OCI-LY7 (cell line): ENCODE measurements at regions not wholly inside any gene's neighbourhood (a gene's known extent, or its start where the extent isn't known, plus 50 kb on each side); places are given as distances from the start of the nearest gene placed in this dataset.
A peak's percentile ranks its signal among the peaks of the same experiment; 100 is the strongest.

Experiments used
- BruUV-seq: library from RNA; stranded (reverse); fragments of 400-500 nt; replicated peaks from 2 replicates; lab custom pipeline; 2021; lab: Mats Ljungman, UMichigan
- CTCF ChIA-PET: fragments of 300-600 bp; sonication (Branson Sonifier 250); formaldehyde crosslinking; loops from one replicate; lab custom pipeline; 2022; ENCODE audit warnings: antibody characterized with exemption; ENCODE audit not compliant: unreplicated experiment; lab: Charles Lee
- POLR2A ChIA-PET: fragments of 300-600 bp; sonication (Branson Sonifier 250); formaldehyde crosslinking; loops from one replicate; lab custom pipeline; 2022; ENCODE audit warnings: antibody characterized with exemption; lab: Charles Lee
- DNase-seq: peaks from one replicate; pipeline ENCODE4 v3.0.0-alpha.2; 2015; ENCODE audit warnings: low spot score
- H2AFZ ChIP-seq: fragments of 200-600 bp; sonication (generic), shearing (Covaris generic); 2 replicates; pipeline ENCODE4 v1.6.1; 2014; ENCODE audit warnings: mild to moderate bottlenecking, antibody characterized with exemption, low read length, moderate library complexity
- H3K27ac ChIP-seq: fragments of 200-600 bp; sonication (generic); 2 replicates; pipeline ENCODE4 v1.5.1; 2014; ENCODE audit warnings: mixed run types, low read depth, mild to moderate bottlenecking, moderate library complexity, low read length, inconsistent platforms; ENCODE audit not compliant: poor library complexity, severe bottlenecking
- H3K36me3 ChIP-seq: fragments of 200-600 bp; sonication (generic); 2 replicates; pipeline ENCODE4 v1.6.1; 2014; ENCODE audit warnings: mild to moderate bottlenecking, antibody characterized with exemption, low read length, moderate library complexity, mixed read lengths; ENCODE audit not compliant: insufficient read depth
- H3K4me1 ChIP-seq: fragments of 200-600 bp; sonication (generic); 2 replicates; pipeline ENCODE4 v1.5.1; 2014; ENCODE audit warnings: mild to moderate bottlenecking, low read length; ENCODE audit not compliant: insufficient read depth, poor library complexity, severe bottlenecking
- H3K4me2 ChIP-seq: fragments of 200-600 bp; sonication (generic); 2 replicates; pipeline ENCODE4 v1.6.1; 2014; ENCODE audit warnings: mild to moderate bottlenecking, low read length
- H3K4me3 ChIP-seq: fragments of 200-600 bp; sonication (generic); 2 replicates; pipeline ENCODE4 v1.5.1; 2014; ENCODE audit warnings: mild to moderate bottlenecking, low read depth, low read length; ENCODE audit not compliant: poor library complexity, severe bottlenecking
- H3K79me2 ChIP-seq: fragments of 200-600 bp; sonication (generic); 2 replicates; pipeline ENCODE4 v1.6.1; 2016; ENCODE audit warnings: low read depth, mild to moderate bottlenecking, low read length, moderate library complexity, mixed read lengths; ENCODE audit not compliant: insufficient read depth
- H3K9me2 ChIP-seq: fragments of 200-600 bp; sonication (generic); 2 replicates; pipeline ENCODE4 v1.6.1; 2016; ENCODE audit warnings: mild to moderate bottlenecking, low read length, mixed read lengths; ENCODE audit not compliant: insufficient read depth
- H3K9me3 ChIP-seq: fragments of 200-600 bp; sonication (generic); 2 replicates; pipeline ENCODE4 v1.6.1; 2014; ENCODE audit warnings: mild to moderate bottlenecking, mixed run types, low read length, mixed read lengths
- H4K20me1 ChIP-seq: fragments of 200-600 bp; sonication (generic); 2 replicates; pipeline ENCODE4 v1.6.1; 2014; ENCODE audit warnings: mild to moderate bottlenecking, antibody characterized with exemption, low read length, moderate library complexity, mixed read lengths; ENCODE audit not compliant: insufficient read depth
- CTCF ChIP-seq: fragments of 200-600 bp; sonication (generic); conservative IDR thresholded peaks from 2 replicates; pipeline ENCODE4 v1.5.1; 2014; ENCODE audit warnings: mild to moderate bottlenecking, antibody characterized with exemption, low read length, moderate library complexity, mixed read lengths
- EZH2phosphoT487 ChIP-seq: fragments of 200-600 bp; sonication (generic); IDR thresholded peaks from 2 replicates; pipeline ENCODE4 v1.6.1; 2018; ENCODE audit warnings: low read depth, borderline replicate concordance, mild to moderate bottlenecking, mixed run types, antibody characterized with exemption, low read length, moderate library complexity, mixed read lengths
- intact Hi-C: fragments of 100-400 bp; cut with micrococcal nuclease; formaldehyde crosslinking; loops from one replicate; pipeline ENCODE4 v1.10.0; 2022; ENCODE audit not compliant: unreplicated experiment

GRCh38 chr17:72024457-72024856, 96.4 kb upstream of the SOX9 start:
- Histone ChIP-seq H3K4me3 (peak overlapping the region; percentile 16), H3K4me1 (peaks cover 96% of the 10 kb centered on the region), H4K20me1 (no peaks in the 10 kb centered on the region), H3K27ac (peak overlapping the region; percentile 83), H3K9me2 (no peaks in the 10 kb centered on the region), H2AFZ (peak overlapping the region; percentile 12), H3K36me3 (no peaks in the 10 kb centered on the region), H3K9me3 (peaks cover 8% of the 10 kb centered on the region; the same call in 1 of the 2 replicates), H3K4me2 (peak overlapping the region; percentile 66), H3K79me2 (peaks cover 11% of the 10 kb centered on the region; the same call in 1 of the 2 replicates)
- intact Hi-C loops: loop anchor here (10.0 kb wide), 1 partner anchor 1570 kb away; no protein-coding TSS in a partner anchor
- TF ChIP-seq EZH2phosphoT487 (no peak), CTCF (no peak)
- ChIA-PET POLR2A (interaction anchor here (0.8 to 7.4 kb wide), 6 partner anchors 9 to 31 kb away, joined by 3 to 64 read pairs (median 5); no protein-coding TSS in a partner anchor), CTCF (no interaction called here)
- BruUV-seq: no TSS peak
- DNase-seq: no peak

- H3K4me1 ChIP-seq: peaks cover 92% of the 10 kb centered on the region
- H2AFZ ChIP-seq: peak overlapping the region; percentile 12
- H3K9me3 ChIP-seq: peaks cover 4% of the 10 kb centered on the region; the same call in 1 of the 2 replicates
- H3K79me2 ChIP-seq: peaks cover 11% of the 10 kb centered on the region; the same call in 1 of the 2 replicates
- ChIA-PET POLR2A (interaction anchor here (0.6 to 7.4 kb wide), 5 partner anchors 9 to 83 kb away, joined by 3 to 64 read pairs (median 4); no protein-coding TSS in a partner anchor), CTCF (no interaction called here)
- H3K9me2 ChIP-seq: no peaks in the 10 kb centered on the region
- no peaks in the 10 kb centered on the region for H4K20me1 ChIP-seq
- H3K4me2 ChIP-seq: peak overlapping the region; percentile 66
- H3K4me3 ChIP-seq: peak overlapping the region; percentile 16
- TF ChIP-seq CTCF: 0 out of 2 replicates have a peak, but pooled peaks have one; percentile 33
- no peak for TF ChIP-seq EZH2phosphoT487
- BruUV-seq: no TSS peak
- peak; percentile 50 for DNase-seq
- intact Hi-C loops: loop anchor here (10.0 kb wide), 1 partner anchor 1570 kb away; no protein-coding TSS in a partner anchor
- peak overlapping the region; percentile 83 for H3K27ac ChIP-seq
- no peaks in the 10 kb centered on the region for H3K36me3 ChIP-seq
These were observed 95.7 kb upstream of the SOX9 start for GRCh38 chr17:72025113-72025512.
